K562 (cell line): ENCODE measurements at regions not wholly inside any gene's neighbourhood (a gene's known extent, or its start where the extent isn't known, plus 50 kb on each side); places are given as distances from the start of the nearest gene placed in this dataset.

ENCODE experiments used
- ATAC-seq: fragments of 200-7000 bp; cut with Tn5 transposase; 3 replicates; pipeline ENCODE4 v1.9.1; 2020; ENCODE audit warnings: moderate library complexity
- BruUV-seq: library from RNA; stranded (reverse); fragments of 400-500 nt; replicated peaks from 2 replicates; lab custom pipeline; 2021; lab: Mats Ljungman, UMichigan
- CTCF ChIA-PET: fragments of 300-600 bp; formaldehyde crosslinking; extraction: SDS; loops from one replicate; lab custom pipeline; 2021; ENCODE audit warnings: low intra/inter-chr PET ratio; lab: Yijun Ruan, JAX
- POLR2A ChIA-PET: fragments of 300-600, 350-650 bp; sonication (Branson Sonifier 250); formaldehyde crosslinking; extraction: SDS; loops from one replicate; lab custom pipeline; 2021; ENCODE audit warnings: antibody characterized with exemption, inconsistent platforms; lab: Yijun Ruan, JAX
- DNase-seq, 4 experiments: peaks; one replicate each; pipeline versions ENCODE4 v3.0.0 to v3.0.0-alpha.2; 2011 to 2018; ENCODE audit warnings: low spot score in 3 of 4, mixed read lengths in 3 of 4; ENCODE audit errors: extremely low read depth in 1 of 4
- FAIRE-seq: peaks from 2 replicates; lab custom pipeline; 2011; peaks lifted over from hg19 to GRCh38; lab: Jason Lieb, UNC
- H2AFZ ChIP-seq: 2 replicates; pipeline ENCODE4 v1.6.0; 2011; ENCODE audit warnings: low read depth, low read length, control low read depth, inconsistent platforms
- H3K27ac ChIP-seq: fragments of 200-600 bp; 3 replicates; pipeline ENCODE4 v1.8.0; 2011; ENCODE audit warnings: low read depth, mild to moderate bottlenecking, control low read depth, inconsistent platforms, low read length, moderate library complexity, mixed read lengths; ENCODE audit errors: extremely low read depth
- H3K27me3 ChIP-seq, 2 experiments: fragments of 300-600 bp in 1 of 2; 2 replicates in 1 of 2; 3 replicates in 1 of 2; pipeline versions ENCODE4 v1.6.0 to v1.8.0; 2011; ENCODE audit warnings: inconsistent platforms in 2 of 2, low read length in 2 of 2, mild to moderate bottlenecking in 1 of 2, mixed read lengths in 1 of 2, moderate library complexity in 1 of 2; ENCODE audit not compliant: control insufficient read depth in 2 of 2, insufficient read depth in 2 of 2
- H3K36me3 ChIP-seq: fragments of 300-600 bp; 3 replicates; pipeline ENCODE4 v1.8.0; 2011; ENCODE audit warnings: mild to moderate bottlenecking, low read length, inconsistent platforms; ENCODE audit not compliant: control insufficient read depth, insufficient read depth
- H3K4me1 ChIP-seq, 2 experiments: fragments of 200-600 bp in 1 of 2; replicated peaks in 1 of 2; 2 replicates in 1 of 2; 3 replicates in 1 of 2; pipeline versions ENCODE4 v1.5.1 to v1.8.0; 2011; ENCODE audit warnings: inconsistent platforms in 2 of 2, low read length in 2 of 2, mild to moderate bottlenecking in 1 of 2, mixed read lengths in 1 of 2, moderate library complexity in 1 of 2; ENCODE audit not compliant: control insufficient read depth in 2 of 2, insufficient read depth in 2 of 2
- H3K4me2 ChIP-seq: 2 replicates; pipeline ENCODE4 v1.6.1; 2011; ENCODE audit warnings: low read length, control low read depth, inconsistent platforms, mixed read lengths; ENCODE audit not compliant: insufficient read depth
- H3K4me3 ChIP-seq: fragments of 200-600 bp; sonication (generic), shearing (Covaris generic); 2 replicates; pipeline ENCODE4 v1.5.1; 2016; ENCODE audit warnings: control low read depth, inconsistent platforms
- H3K79me2 ChIP-seq: fragments of 200-600 bp; 3 replicates; pipeline ENCODE4 v1.8.0; 2011; ENCODE audit warnings: low read length, inconsistent platforms; ENCODE audit not compliant: control insufficient read depth, insufficient read depth
- H3K9ac ChIP-seq, 2 experiments: 2 replicates each; pipeline versions ENCODE4 v1.6.0 to v1.6.1; 2011; ENCODE audit warnings: low read depth in 2 of 2, low read length in 2 of 2, control low read depth in 1 of 2, inconsistent platforms in 1 of 2, mild to moderate bottlenecking in 1 of 2, mixed read lengths in 1 of 2; ENCODE audit not compliant: insufficient read depth in 1 of 2
- H3K9me1 ChIP-seq: one replicate; pipeline ENCODE4 v1.6.0; 2011; ENCODE audit warnings: inconsistent platforms, mild to moderate bottlenecking, low read length, moderate library complexity; ENCODE audit not compliant: control insufficient read depth, insufficient read depth
- H3K9me3 ChIP-seq: replicated peaks from 2 replicates; pipeline ENCODE4 v1.5.1; 2011; ENCODE audit warnings: low read depth, low read length, inconsistent platforms; ENCODE audit not compliant: control insufficient read depth, insufficient read depth
- H4K20me1 ChIP-seq: replicated peaks from 2 replicates; pipeline ENCODE4 v1.6.1; 2011; ENCODE audit warnings: low read length, inconsistent platforms, mixed read lengths; ENCODE audit not compliant: control insufficient read depth, insufficient read depth
- BRF1 ChIP-seq: IDR thresholded peaks from 3 replicates; pipeline ENCODE4 v1.6.1; 2011; ENCODE audit warnings: borderline replicate concordance, mild to moderate bottlenecking; ENCODE audit not compliant: insufficient read length; ENCODE audit errors: extremely low read depth
- DLX4 ChIP-seq: fragments of 250-450 bp; sonication (Bioruptor Pico); IDR thresholded peaks from 2 replicates; pipeline ENCODE4 v1.6.1; 2021; ENCODE audit warnings: mild to moderate bottlenecking
- FOXA1 ChIP-seq: fragments of 450-650 bp; IDR thresholded peaks from 2 replicates; pipeline ENCODE4 v1.6.1; 2016; ENCODE audit warnings: mild to moderate bottlenecking, borderline replicate concordance
- FOXJ2 ChIP-seq: fragments of 200-800 bp; sonication (Bioruptor generic); IDR thresholded peaks from 2 replicates; pipeline ENCODE4 v1.6.1; 2016; ENCODE audit warnings: missing genetic modification characterization, missing compliant biosample characterization
- FOXM1 ChIP-seq, 2 experiments: fragments of 450-650 bp in 1 of 2; sonication (generic) in 1 of 2; formaldehyde crosslinking in 1 of 2; IDR thresholded peaks; 2 replicates each; pipeline versions ENCODE4 v1.6.1 to v1.9.0; 2017 to 2022; ENCODE audit warnings: low read depth in 2 of 2, mild to moderate bottlenecking in 2 of 2, missing genetic modification reagents in 1 of 2, moderate library complexity in 1 of 2
- HSF4 ChIP-seq: fragments of 250-450 bp; sonication (Bioruptor Pico); IDR thresholded peaks from 2 replicates; pipeline ENCODE4 v2.1.2; 2022; ENCODE audit warnings: mild to moderate bottlenecking, moderate library complexity, borderline replicate concordance
- ID3 ChIP-seq, 2 experiments: fragments of 250-450 bp in 1 of 2; fragments of 450-650 bp in 1 of 2; sonication (Bioruptor Pico) in 1 of 2; IDR thresholded peaks; 2 replicates each; pipeline versions ENCODE4 v1.6.1 to v1.8.0; 2016 to 2021; ENCODE audit warnings: mild to moderate bottlenecking in 2 of 2, moderate library complexity in 2 of 2, missing compliant biosample characterization in 1 of 2, missing genetic modification characterization in 1 of 2
- MXD1 ChIP-seq: fragments of 250-450 bp; sonication (Bioruptor Pico); IDR thresholded peaks from 2 replicates; pipeline ENCODE4 v1.8.0; 2021; ENCODE audit warnings: borderline replicate concordance, mild to moderate bottlenecking, moderate library complexity; ENCODE audit not compliant: poor library complexity, severe bottlenecking
- PYGO2 ChIP-seq: fragments of 450-650 bp; IDR thresholded peaks from 2 replicates; pipeline ENCODE4 v1.6.1; 2016; ENCODE audit warnings: mild to moderate bottlenecking, missing genetic modification characterization, moderate library complexity, missing compliant biosample characterization
- SOX6 ChIP-seq: fragments of 450-650 bp; IDR thresholded peaks from 2 replicates; pipeline ENCODE4 v1.6.1; 2014; ENCODE audit warnings: mild to moderate bottlenecking
- XRCC5 ChIP-seq: fragments of 200-400 bp; formaldehyde crosslinking; IDR thresholded peaks from 2 replicates; pipeline ENCODE4 v1.6.1; 2017; ENCODE audit warnings: low read depth, mild to moderate bottlenecking, low read length
- ZNF57 ChIP-seq: fragments of 450-650 bp; formaldehyde crosslinking; IDR thresholded peaks from 2 replicates; pipeline ENCODE4 v1.4.0; 2020; ENCODE audit warnings: mild to moderate bottlenecking, moderate library complexity
- ZNF79 ChIP-seq: fragments of 250-450 bp; sonication (Bioruptor Pico); IDR thresholded peaks from 2 replicates; pipeline ENCODE4 v1.4.0; 2020; ENCODE audit warnings: low read depth, mild to moderate bottlenecking, moderate library complexity
- ZSCAN32 ChIP-seq: fragments of 450-650 bp; formaldehyde crosslinking; IDR thresholded peaks from 2 replicates; pipeline ENCODE4 v1.4.0; 2020; ENCODE audit warnings: mild to moderate bottlenecking, moderate library complexity
- WGBS: fragments of 100-300 bp; shearing (Covaris generic); methylation state at CpG from one replicate; pipeline ENCODE4 v1.1.6; 2016; ENCODE audit warnings: low coverage, mixed read lengths; ENCODE audit not compliant: insufficient coverage; ENCODE audit errors: missing lambda C conversion rate; 5-methylcytosine and 5-hydroxymethylcytosine counted together
- in situ Hi-C: fragments of 300-500 bp; cut with MboI; formaldehyde crosslinking; loops from 4 replicates; pipeline ENCODE4 v1.15.0; 2018; ENCODE audit warnings: inconsistent platforms, mixed read lengths
- intact Hi-C: fragments of 100-400 bp; cut with micrococcal nuclease; formaldehyde crosslinking; loops from 2 replicates; pipeline ENCODE4 v1.14.2; 2022

GRCh38 chr11:11735586-11735985, 106.2 kb upstream of the USP47 start (continued):
- TF ChIP-seq FOXJ2 (tag), result no peak
- TF ChIP-seq ZNF79, result no peak

- no peak overlapping the region for H3K9ac ChIP-seq
- H3K9me3 ChIP-seq, result no peaks in the 10 kb centered on the region
- no peaks in the 10 kb centered on the region for H3K9me1 ChIP-seq
- H3K4me2 ChIP-seq, result no peak overlapping the region
- BruUV-seq, result no TSS peak
- no peak overlapping the region for H3K4me3 ChIP-seq
- ChIA-PET CTCF (no interaction called here), POLR2A (interaction anchor here (1.0 kb wide), 1 partner anchor 337 kb away, joined by 3 read pairs; no protein-coding TSS in a partner anchor)
- no peaks in the 10 kb centered on the region for H4K20me1 ChIP-seq
- H3K79me2 ChIP-seq, result no peaks in the 10 kb centered on the region
- in situ Hi-C loops, result no loop called here
- no peak for DNase-seq
- H3K4me1 ChIP-seq, result no peaks in the 10 kb centered on the region
- 1% methylated on average over 8 of the region's 8 CpGs for WGBS
- TF ChIP-seq ZNF57 (CRISPR knock-in tag) (no peak), SOX6 (no peak), FOXA1 (no peak), XRCC5 (no peak), PYGO2 (tag) (no peak), BRF1 (no peak), HSF4 (CRISPR knock-in tag) (no peak), DLX4 (CRISPR knock-in tag) (no peak), MXD1 (no peak), ID3 (CRISPR knock-in tag; IDR thresholded peaks at IDR 0.05) (no peak), ID3 (tag; IDR thresholded peaks at IDR 0.05) (no peak), FOXM1 (IDR thresholded peaks at IDR 0.05; ENCODE audit: low read depth) (no peak), FOXM1 (CRISPR knock-in tag; IDR thresholded peaks at IDR 0.05; ENCODE audit: low read depth) (no peak), ZSCAN32 (CRISPR knock-in tag) (no peak)
- intact Hi-C loops, result no loop called here
- H3K27ac ChIP-seq, result no peak overlapping the region
- ATAC-seq, result no peak
- H3K36me3 ChIP-seq, result no peaks in the 10 kb centered on the region
- FAIRE-seq, result no peak
- peaks cover 5 to 12% of the 10 kb centered on the region in 2 experiments; a peak in 3 of 5 replicates for H3K27me3 ChIP-seq
- no peak overlapping the region for H2AFZ ChIP-seq
Observed at GRCh38 chr11:11733246-11733747, 108.5 kb upstream of the USP47 start.
